ENCODE measurements at regions not wholly inside any gene's neighbourhood (a gene's known extent, or its start where the extent isn't known, plus 50 kb on each side); places are given as distances from the start of the nearest gene placed in this dataset.

- no peak for DNase-seq (ENCODE audit: low read depth in 2 of 2)
Measured at GRCh38 chr2:106628377-106628776, 141.2 kb downstream of the CD8B2 start.

GRCh38 chr2:106629981-106630380, 142.8 kb downstream of the CD8B2 start:
- no peak for DNase-seq (ENCODE audit: low read depth in 2 of 2)

- no peak for DNase-seq (ENCODE audit: low read depth in 2 of 2)
Measured at GRCh38 chr2:106631281-106631680, 144.1 kb downstream of the CD8B2 start.

- DNase-seq (ENCODE audit: low read depth in 2 of 2): peak in 1 of 2 donors; percentile 2
Measured at GRCh38 chr2:106638043-106638442, 150.9 kb downstream of the CD8B2 start.

GRCh38 chr2:106638580-106638979, 151.4 kb downstream of the CD8B2 start:
- no peak for DNase-seq (ENCODE audit: low read depth in 2 of 2)

GRCh38 chr2:106642679-106643078, 155.5 kb downstream of the CD8B2 start:
- no peak for DNase-seq (ENCODE audit: low read depth in 2 of 2)

- DNase-seq (ENCODE audit: low read depth in 2 of 2): no peak
Measured at GRCh38 chr2:106644623-106645022, 157.5 kb downstream of the CD8B2 start.

GRCh38 chr2:106646605-106647004, 159.4 kb downstream of the CD8B2 start:
- no peak for DNase-seq (ENCODE audit: low read depth in 2 of 2)

GRCh38 chr2:106649306-106649705, 162.1 kb downstream of the CD8B2 start:
- DNase-seq (ENCODE audit: low read depth in 2 of 2): no peak

- DNase-seq (ENCODE audit: low read depth in 2 of 2): no peak
Measured at GRCh38 chr2:106653465-106653864, 166.3 kb downstream of the CD8B2 start.

- DNase-seq (ENCODE audit: low read depth in 2 of 2): no peak
Measured at GRCh38 chr2:106658616-106659015, 171.5 kb downstream of the CD8B2 start.

GRCh38 chr2:106664669-106665068, 177.5 kb downstream of the CD8B2 start:
- DNase-seq (ENCODE audit: low read depth in 2 of 2): no peak

GRCh38 chr2:106667478-106668070, 180.4 kb downstream of the CD8B2 start:
- no peak for DNase-seq (ENCODE audit: low read depth in 2 of 2)

- no peak for DNase-seq (ENCODE audit: low read depth in 2 of 2)
Measured at GRCh38 chr2:106685180-106685897, 198.2 kb downstream of the CD8B2 start.

GRCh38 chr2:106686814-106687213, 199.2 kb downstream of the ST6GAL2 start:
- no peak for DNase-seq (ENCODE audit: low read depth in 2 of 2)

GRCh38 chr2:106694964-106695470, 190.9 kb downstream of the ST6GAL2 start:
- DNase-seq (ENCODE audit: low read depth in 2 of 2): no peak

- no peak for DNase-seq (ENCODE audit: low read depth in 2 of 2)
Measured at GRCh38 chr2:106695919-106696318, 190.0 kb downstream of the ST6GAL2 start.

GRCh38 chr2:106700616-106701015, 185.4 kb downstream of the ST6GAL2 start:
- DNase-seq (ENCODE audit: low read depth in 2 of 2): no peak

GRCh38 chr2:106701203-106702022, 184.6 kb downstream of the ST6GAL2 start:
- no peak for DNase-seq (ENCODE audit: low read depth in 2 of 2)

GRCh38 chr2:106703161-106703560, 182.8 kb downstream of the ST6GAL2 start:
- DNase-seq (ENCODE audit: low read depth in 2 of 2): no peak

- no peak for DNase-seq (ENCODE audit: low read depth in 2 of 2)
Measured at GRCh38 chr2:106704798-106705197, 181.2 kb downstream of the ST6GAL2 start.

GRCh38 chr2:106705877-106706276, 180.1 kb downstream of the ST6GAL2 start:
- no peak for DNase-seq (ENCODE audit: low read depth in 2 of 2)
